K562 (cell line): ENCODE measurements at regions not wholly inside any gene's neighbourhood (a gene's known extent, or its start where the extent isn't known, plus 50 kb on each side); places are given as distances from the start of the nearest gene placed in this dataset.

Source experiments
- ARID3B ChIP-seq: fragments of 250-450 bp; sonication (Bioruptor Pico); IDR thresholded peaks from 2 replicates; pipeline ENCODE4 v1.4.0; 2020; ENCODE audit warnings: borderline replicate concordance
- BRCA1 ChIP-seq, 2 experiments: fragments of 450-650 bp in 1 of 2; sonication (generic) in 1 of 2; formaldehyde crosslinking in 1 of 2; IDR thresholded peaks; 2 replicates each; pipeline versions ENCODE4 v1.5.0 to v1.6.1; 2017 to 2020; ENCODE audit warnings: mild to moderate bottlenecking in 1 of 2, missing genetic modification reagents in 1 of 2
- CBX3 ChIP-seq, 2 experiments: IDR thresholded peaks; 1 replicate in 1 of 2; 2 replicates in 1 of 2; pipeline ENCODE4 v1.6.1; 2012; ENCODE audit warnings: inconsistent platforms in 2 of 2, low read length in 2 of 2, borderline replicate concordance in 1 of 2, control low read depth in 1 of 2
- CCNT2 ChIP-seq: IDR thresholded peaks from 2 replicates; pipeline ENCODE4 v1.6.1; 2011; ENCODE audit warnings: borderline replicate concordance, low read depth, mild to moderate bottlenecking, moderate library complexity, mixed read lengths, low read length; ENCODE audit not compliant: insufficient read length; ENCODE audit errors: extremely low read depth
- CREB1 ChIP-seq, 2 experiments: sonication (generic) in 1 of 2; formaldehyde crosslinking in 1 of 2; IDR thresholded peaks; 2 replicates each; pipeline versions ENCODE4 v1.6.1 to v1.8.0; 2012 to 2022; ENCODE audit warnings: inconsistent platforms in 1 of 2, mild to moderate bottlenecking in 1 of 2, missing genetic modification reagents in 1 of 2, moderate library complexity in 1 of 2
- E4F1 ChIP-seq: fragments of 250-450 bp; sonication (Bioruptor Pico); IDR thresholded peaks from 2 replicates; pipeline ENCODE4 v1.5.0; 2021; ENCODE audit warnings: mild to moderate bottlenecking, borderline replicate concordance
- FOXM1 ChIP-seq, 2 experiments: fragments of 450-650 bp in 1 of 2; sonication (generic) in 1 of 2; formaldehyde crosslinking in 1 of 2; IDR thresholded peaks; 2 replicates each; pipeline versions ENCODE4 v1.6.1 to v1.9.0; 2017 to 2022; ENCODE audit warnings: low read depth in 2 of 2, mild to moderate bottlenecking in 2 of 2, missing genetic modification reagents in 1 of 2, moderate library complexity in 1 of 2
- HEY1 ChIP-seq: fragments of 250-450 bp; sonication (Bioruptor Pico); IDR thresholded peaks from 2 replicates; pipeline ENCODE4 v1.5.0; 2020; ENCODE audit warnings: mild to moderate bottlenecking, moderate library complexity, borderline replicate concordance
- HNRNPK ChIP-seq: fragments of 200-400 bp; formaldehyde crosslinking; IDR thresholded peaks from one replicate; pipeline ENCODE4 v1.6.1; 2018; ENCODE audit warnings: mild to moderate bottlenecking, low read depth, low read length; ENCODE audit not compliant: poor library complexity, severe bottlenecking
- MTF1 ChIP-seq: fragments of 250-450 bp; sonication (Bioruptor Pico); IDR thresholded peaks from 2 replicates; pipeline ENCODE4 v1.9.0; 2021; ENCODE audit warnings: moderate library complexity, mild to moderate bottlenecking, inconsistent platforms, borderline replicate concordance
- POLR2AphosphoS5 ChIP-seq: IDR thresholded peaks from 2 replicates; pipeline ENCODE4 v1.6.1; 2011; ENCODE audit warnings: mild to moderate bottlenecking, low read depth, low read length, moderate library complexity; ENCODE audit not compliant: control insufficient read depth, insufficient read depth
- RAD51 ChIP-seq: fragments of 450-650 bp; IDR thresholded peaks from 2 replicates; pipeline ENCODE4 v1.7.1; 2016; ENCODE audit warnings: low read depth, mild to moderate bottlenecking, borderline replicate concordance
- TCF3 ChIP-seq: sonication (generic); formaldehyde crosslinking; IDR thresholded peaks from 2 replicates; pipeline ENCODE4 v1.4.0; 2020; ENCODE audit warnings: mild to moderate bottlenecking, missing genetic modification reagents
- ZNF232 ChIP-seq: sonication (generic); formaldehyde crosslinking; IDR thresholded peaks from 2 replicates; pipeline ENCODE4 v1.8.0; 2022; ENCODE audit warnings: mild to moderate bottlenecking, missing genetic modification reagents
- ZNF274 ChIP-seq: IDR thresholded peaks from 2 replicates; pipeline ENCODE4 v1.6.1; 2011; ENCODE audit warnings: low read depth, mild to moderate bottlenecking, low read length, moderate library complexity, borderline replicate concordance
- ZNF408 ChIP-seq: fragments of 250-450 bp; sonication (Bioruptor Pico); IDR thresholded peaks from 2 replicates; pipeline ENCODE4 v1.4.0; 2020; ENCODE audit warnings: low read depth, mild to moderate bottlenecking, moderate library complexity
- ZNF518B ChIP-seq: fragments of 250-450 bp; sonication (Bioruptor Pico); IDR thresholded peaks from 2 replicates; pipeline ENCODE4 v1.5.0; 2021; ENCODE audit warnings: mild to moderate bottlenecking, moderate library complexity

DNA sequence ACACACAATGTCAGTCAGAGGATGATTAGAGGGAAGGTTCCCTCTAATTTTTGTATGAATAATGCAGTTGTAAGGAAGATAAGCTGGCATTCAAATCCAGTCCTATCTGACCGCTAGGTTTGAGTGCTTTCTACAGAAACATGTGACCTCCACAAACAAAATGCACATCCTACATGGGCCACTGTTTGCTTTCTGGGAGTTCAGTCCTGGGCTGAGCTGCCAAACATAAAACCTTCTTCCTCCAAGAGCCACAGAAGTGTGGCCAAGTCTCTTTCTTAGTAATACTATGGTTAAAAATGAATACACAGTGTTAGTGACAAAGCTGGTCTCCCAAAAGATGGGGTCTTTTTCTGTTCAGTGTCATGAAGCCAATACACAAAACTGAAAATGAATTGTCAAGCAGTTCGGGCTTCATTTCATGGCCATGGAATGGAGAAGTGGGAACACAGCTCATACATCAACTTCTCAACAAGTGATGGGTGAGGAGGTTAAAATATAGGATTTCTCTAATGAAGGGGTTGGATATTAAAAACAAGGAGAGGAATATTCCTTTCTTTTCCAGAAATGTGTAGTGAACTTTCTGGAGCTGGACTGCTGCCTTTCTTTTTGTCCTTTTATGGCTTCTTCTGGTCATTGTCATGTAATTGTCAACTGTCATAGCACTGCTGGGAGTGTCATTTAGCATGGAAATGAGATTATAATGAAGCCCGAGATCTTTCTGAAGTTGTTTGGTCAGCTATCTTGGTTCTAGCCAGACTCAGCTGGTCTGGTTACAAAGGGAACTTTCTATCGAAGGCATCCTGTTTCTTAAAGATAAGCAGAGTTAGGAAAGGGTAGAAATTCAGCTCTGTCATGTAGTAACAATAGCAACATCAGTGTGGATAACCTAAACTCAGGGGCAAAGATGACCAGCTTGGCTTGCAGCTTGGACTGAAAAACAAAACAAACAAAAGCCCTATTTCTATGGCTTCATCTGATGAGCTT is 135.1 kb downstream of the CHD1L start (continued):
- TF ChIP-seq CREB1 (IDR thresholded peaks at IDR 0.05): 0 out of 2 replicates have a peak, but pooled peaks have one; percentile 32
- no peak for TF ChIP-seq CREB1 (CRISPR knock-in tag; IDR thresholded peaks at IDR 0.05)
- no peak for TF ChIP-seq MTF1 (CRISPR knock-in tag)
- no peak for TF ChIP-seq RAD51
- no peak for TF ChIP-seq E4F1 (CRISPR knock-in tag)
- peak; percentile 89 for TF ChIP-seq POLR2AphosphoS5
- TF ChIP-seq CCNT2: peak; percentile 80
- no peak for TF ChIP-seq BRCA1 (IDR thresholded peaks at IDR 0.05)
- no peak for TF ChIP-seq BRCA1 (CRISPR knock-in tag; IDR thresholded peaks at IDR 0.05)
- peak; percentile 85 for TF ChIP-seq FOXM1 (IDR thresholded peaks at IDR 0.05; ENCODE audit: low read depth)
- TF ChIP-seq FOXM1 (CRISPR knock-in tag; IDR thresholded peaks at IDR 0.05; ENCODE audit: low read depth): no peak
- no peak for TF ChIP-seq ZNF518B (CRISPR knock-in tag)
- peak; percentile 95 for TF ChIP-seq TCF3
- no peak for TF ChIP-seq ZNF274
- peak in 1 of 2 experiments; percentile 76; a peak in 1 of 3 replicates for TF ChIP-seq CBX3 (IDR thresholded peaks at IDR 0.05; ENCODE audit: borderline replicate concordance in 1 of 2, low read length in 2 of 2)
- TF ChIP-seq HEY1: no peak
- no peak for TF ChIP-seq ZNF408 (CRISPR knock-in tag)
- no peak for TF ChIP-seq ZNF232
- no peak for TF ChIP-seq HNRNPK
- TF ChIP-seq ARID3B (CRISPR knock-in tag): no peak
